Right lobe of liver (tissue), 6 donors: ENCODE measurements at regions not wholly inside any gene's neighbourhood (a gene's known extent, or its start where the extent isn't known, plus 50 kb on each side); places are given as distances from the start of the nearest gene placed in this dataset.

Source experiments
- ATAC-seq, 4 donors: fragments of 200-7000 bp; cut with Tn5 transposase; one replicate each; pipeline ENCODE4 v1.9.1; 2020; ENCODE audit warnings: mild to moderate bottlenecking in 4 of 4, moderate library complexity in 4 of 4
- DNase-seq, 3 donors: peaks; one replicate each; pipeline ENCODE4 v3.0.0-alpha.2; 2020
- H3K27ac ChIP-seq, 3 donors: fragments of 200-600 bp; one replicate each; pipeline ENCODE4 v1.8.0; 2022
- H3K27me3 ChIP-seq, 2 donors: fragments of 200-600 bp; one replicate each; pipeline ENCODE4 v1.8.0; 2022
- H3K36me3 ChIP-seq, 4 donors: fragments of 200-600 bp; sonication (generic) in 1 of 4; one replicate each; pipeline versions ENCODE4 v1.5.1 to v1.8.0; 2017 to 2022; ENCODE audit warnings: control low read depth in 1 of 4
- H3K4me1 ChIP-seq, 4 donors: fragments of 200-600 bp; sonication (generic) in 1 of 4; one replicate each; pipeline versions ENCODE4 v1.5.1 to v1.8.0; 2017 to 2022; ENCODE audit warnings: control low read depth in 1 of 4
- H3K4me3 ChIP-seq, 3 donors: fragments of 200-600 bp; one replicate each; pipeline ENCODE4 v1.8.0; 2022
- H3K9me3 ChIP-seq, 4 donors: fragments of 200-600 bp; sonication (generic) in 1 of 4; one replicate each; pipeline versions ENCODE4 v1.5.1 to v1.8.0; 2017 to 2022; ENCODE audit warnings: control low read depth in 1 of 4
- CTCF ChIP-seq, 4 donors: fragments of 200-600 bp in 3 of 4; fragments of 450-650 bp in 1 of 4; IDR thresholded peaks; one replicate each; pipeline versions ENCODE4 v1.5.1 to v1.8.0; 2016 to 2022; ENCODE audit warnings: antibody characterized with exemption in 4 of 4, mild to moderate bottlenecking in 2 of 4
- POLR2A ChIP-seq: fragments of 450-650 bp; IDR thresholded peaks from one replicate; pipeline ENCODE4 v1.6.1; 2017; ENCODE audit warnings: antibody characterized with exemption, mild to moderate bottlenecking
- WGBS: methylation state at CpG from one replicate; pipeline ENCODE4 v1.1.6; 2018; ENCODE audit warnings: low coverage, low lambda C conversion rate; ENCODE audit not compliant: insufficient coverage; ENCODE audit errors: missing lambda C conversion rate; 5-methylcytosine and 5-hydroxymethylcytosine counted together
- intact Hi-C, 2 donors: fragments of 100-400 bp; cut with DNase I; formaldehyde crosslinking; loops; one replicate each; pipeline versions ENCODE4 v1.11.2 to v1.14.1; 2022
- donor health status: DM: no; HTN: yes; CAD: no.
- donor health status: DM: no; HTN: no; CAD: no.
- donor health status: DM: no; HTN: no; CAD: no.
- donor health status: DM: no; HTN: yes; CAD: no.
- donor health status: DM: no; HTN: yes; CAD: no.

DNA sequence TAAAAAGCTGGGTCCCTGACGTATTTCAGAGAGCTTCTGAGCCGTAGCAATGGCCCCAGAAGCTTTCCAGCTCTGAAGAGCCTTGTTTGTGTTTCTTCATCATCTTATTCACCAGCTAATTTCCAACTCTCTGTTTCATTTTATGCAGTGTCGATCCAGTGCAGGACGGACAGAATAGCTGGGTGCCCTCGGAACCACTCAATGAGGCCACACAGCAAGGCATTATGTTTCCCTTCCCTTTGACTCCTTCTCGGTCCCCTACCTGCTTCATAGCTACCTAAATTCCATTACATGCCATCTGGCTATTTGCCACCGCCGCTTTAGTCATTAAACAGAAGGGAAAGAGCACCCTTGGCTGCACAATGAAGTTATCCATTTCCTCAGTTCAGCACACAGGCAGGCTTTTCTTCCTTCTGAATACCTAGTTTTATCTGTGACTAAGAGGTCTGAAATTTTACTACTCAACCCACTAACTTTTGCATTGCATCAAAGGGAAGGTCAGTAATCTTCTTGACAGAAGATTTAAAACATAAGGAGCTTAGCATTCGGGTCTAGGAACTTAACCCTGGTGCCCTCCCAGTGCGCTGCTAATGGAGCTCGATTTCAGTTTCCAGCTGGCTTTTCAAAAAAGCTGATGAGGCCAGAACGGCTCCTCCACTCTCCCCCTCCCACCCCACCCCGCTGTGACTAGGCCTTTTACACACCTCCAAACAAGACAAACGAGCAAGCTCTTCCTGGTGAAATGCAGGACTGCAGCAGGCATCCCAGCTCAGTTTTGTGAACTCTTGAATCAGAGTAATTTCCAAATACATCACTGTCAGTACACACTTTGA lies 176.8 kb downstream of the GXYLT1 start:
- Histone ChIP-seq H3K27me3 (no peaks in the 10 kb centered on the region), H3K9me3 (no peaks in the 10 kb centered on the region), H3K36me3 (no peaks in the 10 kb centered on the region), H3K27ac (no peak overlapping the region), H3K4me1 (no peaks in the 10 kb centered on the region), H3K4me3 (no peak overlapping the region)
- DNase-seq (no peak), ATAC-seq (no peak)
- intact Hi-C loops = no loop called here
- TF ChIP-seq CTCF (IDR thresholded peaks at IDR 0.05) = no peak
- no peak for TF ChIP-seq POLR2A
- 56% methylated on average over 12 of the region's 14 CpGs for WGBS

GRCh38 chr12:41966916-41967315 lies 177.8 kb downstream of the GXYLT1 start:
- H3K4me3 ChIP-seq = no peak overlapping the region
- TF ChIP-seq POLR2A (no peak), CTCF (IDR thresholded peaks at IDR 0.05) (no peak)
- WGBS = 85% methylated on average over 2 of the region's 2 CpGs
- DNase-seq (no peak), ATAC-seq (no peak)
- H3K27me3 ChIP-seq = no peaks in the 10 kb centered on the region
- H3K36me3 ChIP-seq = no peaks in the 10 kb centered on the region
- H3K27ac ChIP-seq = no peak overlapping the region
- intact Hi-C loops = no loop called here
- no peaks in the 10 kb centered on the region for H3K4me1 ChIP-seq
- H3K9me3 ChIP-seq = no peaks in the 10 kb centered on the region

DNA sequence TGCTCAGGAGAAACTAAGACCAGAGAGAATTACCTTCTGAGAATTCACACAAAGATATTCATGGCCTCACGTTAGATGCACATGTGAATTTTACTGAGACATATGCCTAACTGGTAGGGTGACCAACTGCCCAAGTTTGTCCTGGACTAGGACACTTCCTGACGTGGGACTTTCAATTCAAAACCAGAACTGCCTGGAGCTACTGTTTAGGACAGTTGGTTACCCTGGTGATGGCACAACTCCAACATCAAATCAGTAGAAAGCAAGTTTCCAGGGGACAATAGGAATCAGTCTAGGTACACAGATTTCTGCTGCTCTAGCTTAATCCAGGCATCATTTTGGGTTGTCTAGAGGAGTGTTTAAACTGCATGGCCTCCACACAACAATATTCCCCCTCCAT lies 178.7 kb downstream of the GXYLT1 start:
- no peak overlapping the region for H3K27ac ChIP-seq
- no peaks in the 10 kb centered on the region for H3K27me3 ChIP-seq
- no peak overlapping the region for H3K4me3 ChIP-seq
- no peaks in the 10 kb centered on the region for H3K9me3 ChIP-seq
- intact Hi-C loops = no loop called here
- no peak for DNase-seq
- TF ChIP-seq CTCF (IDR thresholded peaks at IDR 0.05) (no peak), POLR2A (no peak)
- H3K36me3 ChIP-seq = no peaks in the 10 kb centered on the region
- H3K4me1 ChIP-seq = no peaks in the 10 kb centered on the region
- WGBS = 54% methylated on average over 2 of the region's 2 CpGs
- ATAC-seq = no peak

DNA sequence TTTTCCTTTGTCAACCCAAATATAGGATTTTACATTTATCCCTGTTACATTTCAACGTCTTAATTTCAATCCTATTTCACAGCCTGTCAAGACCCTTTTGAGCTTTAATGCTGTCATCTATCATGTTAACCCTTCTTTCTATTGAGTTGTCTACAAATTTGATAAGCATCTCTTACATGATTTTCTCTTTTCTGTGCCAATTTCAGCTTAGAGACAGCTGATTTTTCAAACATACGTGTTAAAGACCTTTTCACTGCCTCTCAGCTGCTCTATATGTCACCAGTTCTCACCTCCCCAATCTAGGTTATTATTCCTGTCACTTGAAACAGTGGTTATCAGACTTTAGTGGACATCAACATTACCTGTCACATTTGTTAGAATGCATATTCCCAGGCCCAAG lies 181.3 kb downstream of the GXYLT1 start:
- WGBS = 77% methylated on average over 2 of the region's 2 CpGs
- DNase-seq (no peak), ATAC-seq (no peak)
- no peaks in the 10 kb centered on the region for H3K27me3 ChIP-seq
- intact Hi-C loops = no loop called here
- H3K4me1 ChIP-seq = no peaks in the 10 kb centered on the region
- no peak overlapping the region for H3K4me3 ChIP-seq
- H3K9me3 ChIP-seq = no peaks in the 10 kb centered on the region
- H3K36me3 ChIP-seq = no peaks in the 10 kb centered on the region
- TF ChIP-seq CTCF (IDR thresholded peaks at IDR 0.05) (no peak), POLR2A (no peak)
- no peak overlapping the region for H3K27ac ChIP-seq
